Gastroesophageal sphincter (tissue), 3 donors: ENCODE measurements at regions not wholly inside any gene's neighbourhood (a gene's known extent, or its start where the extent isn't known, plus 50 kb on each side); places are given as distances from the start of the nearest gene placed in this dataset.

Source experiments
- CTCF ChIP-seq, 4 experiments: fragments of 200-600 bp in 2 of 4; fragments of 450-650 bp in 2 of 4; sonication (generic) in 1 of 4; IDR thresholded peaks; one replicate each; pipeline ENCODE4 v1.5.1; 2017 to 2019; ENCODE audit warnings: antibody characterized with exemption in 4 of 4, mild to moderate bottlenecking in 2 of 4, moderate library complexity in 2 of 4
- POLR2A ChIP-seq, 2 donors: fragments of 450-650 bp; IDR thresholded peaks; one replicate each; pipeline ENCODE4 v1.6.1; 2017; ENCODE audit warnings: antibody characterized with exemption in 2 of 2, mild to moderate bottlenecking in 2 of 2, moderate library complexity in 1 of 2

GRCh38 chr16:11437069-11437468 is 91.8 kb downstream of the RMI2 start:
- TF ChIP-seq CTCF (IDR thresholded peaks at IDR 0.05) (no peak), POLR2A (IDR thresholded peaks at IDR 0.05) (no peak)
